SU-DHL-6 (cell line): ENCODE measurements at regions not wholly inside any gene's neighbourhood (a gene's known extent, or its start where the extent isn't known, plus 50 kb on each side); places are given as distances from the start of the nearest gene placed in this dataset.

Source experiments
- CTCF ChIP-seq: fragments of 200-600 bp; sonication (generic); IDR thresholded peaks from one replicate; pipeline ENCODE4 v1.5.1; 2017; ENCODE audit warnings: antibody characterized with exemption, mild to moderate bottlenecking, low read length, moderate library complexity; ENCODE audit not compliant: insufficient read depth, poor library complexity, severe bottlenecking
- EZH2phosphoT487 ChIP-seq: fragments of 200-600 bp; sonication (generic), shearing (Covaris generic); conservative IDR thresholded peaks from 2 replicates; pipeline ENCODE4 v1.6.1; 2018; ENCODE audit warnings: mild to moderate bottlenecking, antibody characterized with exemption, low read length, moderate library complexity, mixed read lengths

- TF ChIP-seq CTCF (no peak), EZH2phosphoT487 (no peak)
These were observed 324.2 kb downstream of the AEBP2 start for GRCh38 chr12:19763488-19763887.
